ENCODE measurements at regions not wholly inside any gene's neighbourhood (a gene's known extent, or its start where the extent isn't known, plus 50 kb on each side); places are given as distances from the start of the nearest gene placed in this dataset.

- Histone ChIP-seq H3K4me3 (replicated peaks in 1 of 3) (no peak overlapping the region), H3K27me3 (no peaks in the 10 kb centered on the region), H3K4me1 (no peaks in the 10 kb centered on the region), H3K36me3 (no peaks in the 10 kb centered on the region), H3K27ac (no peak overlapping the region), H3K9me3 (no peaks in the 10 kb centered on the region)
- no peak for DNase-seq
- 88 to 91% methylated on average over 2 of the region's 2 CpGs for WGBS, 2 donors
- TF ChIP-seq POLR2A (IDR thresholded peaks at IDR 0.05) (no peak), CTCF (IDR thresholded peaks at IDR 0.05) (no peak)
- intact Hi-C loops (cut with DNase I): no loop called here
Observed at GRCh38 chr3:21310161-21310560, 440.8 kb downstream of the ZNF385D start.

GRCh38 chr3:21297304-21297703 lies 453.7 kb downstream of the ZNF385D start:
- H3K9me3 ChIP-seq: no peaks in the 10 kb centered on the region
- intact Hi-C loops (cut with DNase I): no loop called here

GRCh38 chr3:21294768-21295167 lies 456.2 kb downstream of the ZNF385D start:
- Histone ChIP-seq H3K4me1 (no peaks in the 10 kb centered on the region), H3K4me3 (replicated peaks in 1 of 3) (no peak overlapping the region), H3K36me3 (no peaks in the 10 kb centered on the region), H3K27me3 (no peaks in the 10 kb centered on the region), H3K27ac (no peak overlapping the region), H3K9me3 (no peaks in the 10 kb centered on the region)
- no peak for DNase-seq
- TF ChIP-seq POLR2A (IDR thresholded peaks at IDR 0.05) (no peak), CTCF (IDR thresholded peaks at IDR 0.05) (no peak)
- intact Hi-C loops (cut with DNase I): no loop called here

More at GRCh38 chr3:21297304-21297703, 453.7 kb downstream of the ZNF385D start:
- no peaks in the 10 kb centered on the region for H3K36me3 ChIP-seq
- TF ChIP-seq POLR2A (IDR thresholded peaks at IDR 0.05) (no peak), CTCF (IDR thresholded peaks at IDR 0.05) (no peak)
- DNase-seq: no peak
- WGBS, 2 donors: 28 to 62% methylated on average over 1 of the region's 1 CpG
- H3K27me3 ChIP-seq: no peaks in the 10 kb centered on the region
- no peak overlapping the region for H3K4me3 ChIP-seq (replicated peaks in 1 of 3)
- no peak overlapping the region for H3K27ac ChIP-seq
- H3K4me1 ChIP-seq: no peaks in the 10 kb centered on the region

- Histone ChIP-seq H3K4me3 (replicated peaks in 1 of 3) (no peak overlapping the region), H3K9me3 (no peaks in the 10 kb centered on the region), H3K4me1 (no peaks in the 10 kb centered on the region), H3K27me3 (no peaks in the 10 kb centered on the region), H3K27ac (no peak overlapping the region), H3K36me3 (no peaks in the 10 kb centered on the region)
- TF ChIP-seq CTCF (IDR thresholded peaks at IDR 0.05): no peak
- no peak for TF ChIP-seq POLR2A (IDR thresholded peaks at IDR 0.05)
- intact Hi-C loops (cut with DNase I): no loop called here
- 66 to 86% methylated on average over 2 of the region's 2 CpGs for WGBS, 2 donors
- DNase-seq: no peak
Observed at GRCh38 chr3:21292971-21293370, 458.0 kb downstream of the ZNF385D start.

GRCh38 chr3:21290557-21290956 lies 460.5 kb downstream of the ZNF385D start:
- Histone ChIP-seq H3K9me3 (no peaks in the 10 kb centered on the region), H3K27me3 (no peaks in the 10 kb centered on the region), H3K27ac (no peak overlapping the region), H3K4me1 (no peaks in the 10 kb centered on the region), H3K4me3 (replicated peaks in 1 of 3) (no peak overlapping the region), H3K36me3 (no peaks in the 10 kb centered on the region)
- WGBS, 2 donors: 65 to 70% methylated on average over 1 of the region's 1 CpG
- intact Hi-C loops (cut with DNase I): no loop called here
- TF ChIP-seq CTCF (IDR thresholded peaks at IDR 0.05) (peak in 5 of 6 experiments; percentile 22 to 57 (median 42)), POLR2A (IDR thresholded peaks at IDR 0.05) (no peak)
- no peak for DNase-seq

Data from thyroid gland (tissue), 4 donors.